ENCODE measurements at regions not wholly inside any gene's neighbourhood (a gene's known extent, or its start where the extent isn't known, plus 50 kb on each side); places are given as distances from the start of the nearest gene placed in this dataset.
"Not testable (repeated sequence)": the region's sequence is repeated elsewhere in the genome, so short reads cannot be mapped to it uniquely, and the experiment has no call there.

- Histone ChIP-seq H3K4me3 (no peak overlapping the region), H3K27ac (no peak overlapping the region)
- DNase-seq (ENCODE audit: low spot score), result no peak
- TF ChIP-seq CTCF (IDR thresholded peaks at IDR 0.05), result no peak
Observed at GRCh38 chr12:47367912-47368537, 288.3 kb upstream of the AMIGO2 start.

GRCh38 chr12:47366579-47366978 lies 286.8 kb upstream of the AMIGO2 start:
- DNase-seq (ENCODE audit: low spot score), result no peak
- Histone ChIP-seq H3K27ac (no peak overlapping the region), H3K4me3 (no peak overlapping the region)
- no peak for TF ChIP-seq CTCF (IDR thresholded peaks at IDR 0.05)

GRCh38 chr12:47366157-47366556 lies 286.4 kb upstream of the AMIGO2 start:
- no peak for DNase-seq (ENCODE audit: low spot score)
- H3K27ac ChIP-seq, result no peak overlapping the region
- no peak for TF ChIP-seq CTCF (IDR thresholded peaks at IDR 0.05)
- no peak overlapping the region for H3K4me3 ChIP-seq

- not testable (repeated sequence) for H3K4me3 ChIP-seq; H3K27ac ChIP-seq; DNase-seq (ENCODE audit: low spot score)
Observed at GRCh38 chr12:47365443-47366076, 285.8 kb upstream of the AMIGO2 start.

GRCh38 chr12:47364261-47364660 lies 284.5 kb upstream of the AMIGO2 start:
- H3K4me3 ChIP-seq, result no peak overlapping the region
- no peak overlapping the region for H3K27ac ChIP-seq
- no peak for DNase-seq (ENCODE audit: low spot score)
- TF ChIP-seq CTCF (IDR thresholded peaks at IDR 0.05), result no peak

- no peak overlapping the region for H3K27ac ChIP-seq
- no peak for DNase-seq (ENCODE audit: low spot score)
- H3K4me3 ChIP-seq, result no peak overlapping the region
- TF ChIP-seq CTCF (IDR thresholded peaks at IDR 0.05), result no peak
Observed at GRCh38 chr12:47362126-47362705, 282.5 kb upstream of the AMIGO2 start.

- Histone ChIP-seq H3K4me3 (no peak overlapping the region), H3K27ac (peak overlapping the region in 1 of 2 donors; percentile 38)
- DNase-seq (ENCODE audit: low spot score), result no peak
- no peak for TF ChIP-seq CTCF (IDR thresholded peaks at IDR 0.05)
Observed at GRCh38 chr12:47361389-47362021, 281.7 kb upstream of the AMIGO2 start.

All from coronary artery (tissue), 2 donors.